ENCODE measurements at regions not wholly inside any gene's neighbourhood (a gene's known extent, or its start where the extent isn't known, plus 50 kb on each side); places are given as distances from the start of the nearest gene placed in this dataset.

DNA sequence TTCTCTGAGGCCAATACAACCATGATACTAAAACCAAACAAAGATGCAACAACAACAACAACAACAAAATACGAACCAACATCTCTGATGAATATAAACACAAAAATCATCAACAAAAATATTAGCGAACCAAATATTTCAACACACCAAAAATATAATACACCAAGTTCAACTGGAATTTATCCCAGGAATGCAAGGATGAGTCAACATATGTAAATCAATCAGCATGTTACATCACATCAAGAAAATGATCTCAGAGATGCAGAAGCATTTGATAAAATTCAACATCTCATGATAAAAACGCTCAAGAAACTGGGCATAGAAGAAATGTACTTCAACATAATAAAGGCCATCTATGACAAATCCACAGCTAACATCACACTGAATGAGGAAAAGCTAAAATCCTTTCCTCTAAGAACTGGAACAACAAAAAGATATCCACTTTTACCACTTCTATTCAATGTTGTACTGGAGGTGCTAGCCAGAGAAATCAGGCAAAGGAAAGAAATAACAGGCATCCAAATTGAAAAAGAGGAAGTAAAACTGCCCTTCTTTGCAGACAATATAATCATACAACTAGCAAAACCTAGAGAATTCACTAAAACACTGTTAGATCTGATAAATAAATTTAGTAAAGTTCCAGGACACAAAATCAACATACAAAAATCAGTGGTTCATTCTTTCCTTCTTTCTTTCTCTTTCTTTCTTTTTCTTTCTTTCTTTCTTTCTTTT is 2448.7 kb upstream of the PCDH20 start:
- no peak for DNase-seq (ENCODE audit: low read depth)
- in situ Hi-C loops (cut with HindIII; ENCODE audit: low sequenced_read_pairs): no loop called here
- H3K4me3 ChIP-seq (ENCODE audit: low read depth, low read length): no peak overlapping the region
- TF ChIP-seq CTCF (IDR thresholded peaks at IDR 0.05; ENCODE audit: low read depth, low read length, missing control alignments): no peak

DNA sequence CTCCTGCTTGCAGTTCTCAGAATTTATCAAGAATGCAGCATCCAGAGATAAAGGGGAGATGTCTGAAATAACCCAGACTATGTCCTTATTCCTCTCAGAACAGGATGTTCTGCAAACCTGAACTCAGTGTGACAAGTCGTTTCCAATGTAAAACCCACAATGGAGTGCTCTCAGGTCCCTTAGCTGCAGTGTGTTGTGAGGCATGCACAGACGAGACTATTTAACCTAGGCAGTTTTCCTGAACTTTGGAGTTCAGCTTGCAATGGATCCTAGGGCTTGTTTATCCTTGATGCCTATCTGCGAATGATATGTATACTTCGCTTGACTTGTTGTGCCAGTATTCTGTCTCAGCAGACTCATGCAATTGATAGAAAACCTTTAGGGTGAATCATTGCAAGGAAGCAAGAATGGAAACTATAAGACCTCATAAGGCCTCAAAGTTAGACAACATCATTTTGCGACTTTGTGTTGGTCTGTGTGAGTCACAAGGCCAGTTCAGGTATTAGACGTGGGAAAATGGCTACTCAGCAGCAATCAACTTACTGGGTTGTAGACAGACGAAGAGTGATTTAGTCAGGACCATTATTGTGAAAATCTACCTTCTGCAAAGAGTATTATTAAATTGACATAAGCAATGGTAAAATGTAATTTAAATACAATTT is 2439.9 kb upstream of the PCDH20 start:
- no peak overlapping the region for H3K4me3 ChIP-seq (ENCODE audit: low read depth, low read length)
- in situ Hi-C loops (cut with HindIII; ENCODE audit: low sequenced_read_pairs): no loop called here
- TF ChIP-seq CTCF (IDR thresholded peaks at IDR 0.05; ENCODE audit: low read depth, low read length, missing control alignments): no peak
- no peak for DNase-seq (ENCODE audit: low read depth)

DNA sequence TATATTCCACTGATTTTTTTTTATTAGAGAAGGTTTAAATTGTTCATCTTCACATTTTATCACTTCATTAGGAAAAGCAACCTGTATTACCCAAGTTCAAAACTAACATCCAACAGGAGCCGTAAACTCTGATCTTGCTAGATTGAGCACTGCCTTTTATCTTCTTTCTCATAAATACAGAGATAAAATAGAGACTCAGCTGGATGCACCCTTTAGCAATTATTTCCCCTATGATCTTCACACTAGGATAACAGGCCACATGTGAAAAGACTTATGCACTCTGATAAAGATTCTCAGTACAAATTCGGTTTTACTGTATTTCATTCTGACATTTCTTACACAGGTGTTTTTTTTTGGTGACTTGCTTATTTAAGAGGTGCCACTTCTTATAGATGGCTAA is 2438.2 kb upstream of the PCDH20 start:
- H3K4me3 ChIP-seq (ENCODE audit: low read depth, low read length): no peak overlapping the region
- no peak for TF ChIP-seq CTCF (IDR thresholded peaks at IDR 0.05; ENCODE audit: low read depth, low read length, missing control alignments)
- no peak for DNase-seq (ENCODE audit: low read depth)
- in situ Hi-C loops (cut with HindIII; ENCODE audit: low sequenced_read_pairs): no loop called here

GRCh38 chr13:63851526-63851925 is 2435.9 kb upstream of the PCDH20 start:
- in situ Hi-C loops (cut with HindIII; ENCODE audit: low sequenced_read_pairs): no loop called here
- TF ChIP-seq CTCF (IDR thresholded peaks at IDR 0.05; ENCODE audit: low read depth, low read length, missing control alignments): no peak
- H3K4me3 ChIP-seq (ENCODE audit: low read depth, low read length): no peak overlapping the region
- no peak for DNase-seq (ENCODE audit: low read depth)

DNA sequence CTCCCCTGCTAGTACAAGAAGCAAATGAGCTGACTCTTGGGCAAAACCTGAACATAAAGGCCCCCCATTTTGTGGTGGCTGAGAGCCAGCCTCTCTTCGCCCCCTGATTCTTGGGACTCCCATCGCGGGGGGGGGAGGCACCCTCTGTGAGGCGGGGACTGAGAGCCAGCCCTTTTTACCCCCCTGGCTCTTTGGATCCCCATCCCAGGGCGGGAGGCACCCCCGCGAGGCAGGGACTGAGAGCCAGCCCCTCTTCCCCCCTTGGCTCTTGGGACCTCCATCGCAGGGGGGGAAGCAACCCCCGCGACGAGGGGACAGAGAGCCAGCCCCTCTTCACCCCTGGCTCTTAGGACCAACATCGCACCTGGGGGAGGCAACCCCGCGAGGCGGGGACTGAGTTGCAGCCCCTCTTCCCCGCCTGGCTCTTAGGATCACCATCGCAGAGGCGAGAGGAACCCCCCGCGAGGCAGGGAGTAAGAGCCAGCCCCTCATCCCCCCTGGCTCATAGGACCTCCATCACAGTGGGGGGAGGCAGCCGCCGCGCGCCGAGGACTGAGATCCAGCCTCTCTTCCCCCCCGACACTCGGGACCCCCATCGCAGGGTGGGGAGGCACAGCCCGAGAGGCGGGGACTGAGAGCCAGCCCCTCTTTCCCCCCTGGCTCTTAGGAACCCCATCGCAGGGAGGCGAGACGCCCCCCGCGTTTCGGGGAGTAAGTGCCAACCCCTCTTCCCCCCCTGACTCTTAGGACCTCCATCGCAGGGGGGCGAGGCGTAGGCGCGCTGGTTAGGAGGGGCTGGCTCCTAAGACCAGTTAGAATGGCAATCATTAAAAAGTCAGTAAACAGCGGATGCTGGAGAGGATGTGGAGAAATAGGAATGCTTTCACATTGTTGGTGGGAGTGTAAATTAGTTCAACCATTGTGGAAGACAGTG is 2428.4 kb upstream of the PCDH20 start:
- TF ChIP-seq CTCF (IDR thresholded peaks at IDR 0.05; ENCODE audit: low read depth, low read length, missing control alignments): no peak
- H3K4me3 ChIP-seq (ENCODE audit: low read depth, low read length): no peak overlapping the region
- no peak for DNase-seq (ENCODE audit: low read depth)
- in situ Hi-C loops (cut with HindIII; ENCODE audit: low sequenced_read_pairs): no loop called here

DNA sequence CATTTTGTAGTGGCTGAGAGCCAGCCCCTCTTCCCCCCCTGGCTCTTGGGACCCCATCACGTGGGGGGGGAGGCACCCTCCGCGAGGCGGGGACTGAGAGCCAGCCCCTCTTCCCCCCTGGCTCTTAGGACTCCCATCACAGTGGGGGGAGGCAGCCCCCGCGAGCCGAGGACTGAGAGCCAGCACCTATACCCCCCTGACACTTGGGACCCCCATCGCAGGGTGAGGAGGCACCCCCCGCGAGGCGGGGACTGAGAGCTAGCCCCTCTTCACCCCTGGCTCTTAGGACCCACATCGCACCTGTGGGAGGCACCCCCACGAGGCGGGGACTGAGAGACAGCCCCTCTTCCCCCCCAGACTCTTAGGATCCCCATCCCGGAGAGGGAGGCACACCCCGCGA is 2426.5 kb upstream of the PCDH20 start:
- H3K4me3 ChIP-seq (ENCODE audit: low read depth, low read length): no peak overlapping the region
- TF ChIP-seq CTCF (IDR thresholded peaks at IDR 0.05; ENCODE audit: low read depth, low read length, missing control alignments): no peak
- DNase-seq (ENCODE audit: low read depth): no peak
- in situ Hi-C loops (cut with HindIII; ENCODE audit: low sequenced_read_pairs): no loop called here
